GM21619 (cell line): ENCODE measurements at regions not wholly inside any gene's neighbourhood (a gene's known extent, or its start where the extent isn't known, plus 50 kb on each side); places are given as distances from the start of the nearest gene placed in this dataset.
"Not testable (repeated sequence)": the region's sequence is repeated elsewhere in the genome, so short reads cannot be mapped to it uniquely, and the experiment has no call there.

Experiments used
- ATAC-seq: cut with Tn5 transposase; IDR thresholded peaks from one replicate; pipeline ENCODE4 v1.9.1; 2021; ENCODE audit not compliant: unreplicated experiment

- ATAC-seq, result no peak
These were observed 91.2 kb downstream of the RCHY1 start for GRCh38 chr4:75422998-75423397.

GRCh38 chr4:75412746-75413145, 101.5 kb downstream of the RCHY1 start:
- ATAC-seq, result no peak

GRCh38 chr4:75398501-75398900, 115.7 kb downstream of the RCHY1 start:
- no peak for ATAC-seq

- ATAC-seq, result no peak
These were observed 122.6 kb downstream of the RCHY1 start for GRCh38 chr4:75391489-75392166.

GRCh38 chr4:75386426-75386825, 127.8 kb downstream of the RCHY1 start:
- ATAC-seq, result not testable (repeated sequence)

GRCh38 chr4:75385106-75385505, 129.1 kb downstream of the RCHY1 start:
- ATAC-seq, result no peak

- ATAC-seq, result no peak
These were observed 137.7 kb downstream of the RCHY1 start for GRCh38 chr4:75376543-75376942.

- no peak for ATAC-seq
These were observed 142.3 kb downstream of the RCHY1 start for GRCh38 chr4:75371915-75372314.

GRCh38 chr4:75370576-75370975, 143.6 kb downstream of the RCHY1 start:
- ATAC-seq, result no peak

- ATAC-seq, result no peak
These were observed 168.8 kb downstream of the RCHY1 start for GRCh38 chr4:75345423-75345822.

GRCh38 chr4:75344915-75345314, 169.3 kb downstream of the RCHY1 start:
- ATAC-seq, result no peak

GRCh38 chr4:75343333-75343732, 170.9 kb downstream of the RCHY1 start:
- no peak for ATAC-seq

- no peak for ATAC-seq
These were observed 173.6 kb downstream of the RCHY1 start for GRCh38 chr4:75340561-75340960.

GRCh38 chr4:75338352-75338880, 175.8 kb downstream of the RCHY1 start:
- ATAC-seq, result no peak

- ATAC-seq, result no peak
These were observed 186.2 kb downstream of the RCHY1 start for GRCh38 chr4:75327804-75328512.

- ATAC-seq, result no peak
These were observed 188.8 kb downstream of the RCHY1 start for GRCh38 chr4:75325318-75325979.

- no peak for ATAC-seq
These were observed 192.7 kb downstream of the RCHY1 start for GRCh38 chr4:75321484-75321883.

- not testable (repeated sequence) for ATAC-seq
These were observed 196.6 kb downstream of the RCHY1 start for GRCh38 chr4:75317641-75318040.

GRCh38 chr4:75308049-75308448, 206.2 kb downstream of the RCHY1 start:
- ATAC-seq, result no peak

- ATAC-seq, result no peak
These were observed 207.7 kb downstream of the RCHY1 start for GRCh38 chr4:75306506-75306905.

- ATAC-seq, result no peak
These were observed 211.6 kb downstream of the RCHY1 start for GRCh38 chr4:75302648-75303047.
